Suprapubic skin (tissue), 3 donors: ENCODE measurements at regions not wholly inside any gene's neighbourhood (a gene's known extent, or its start where the extent isn't known, plus 50 kb on each side); places are given as distances from the start of the nearest gene placed in this dataset.

Experiments used
- CTCF ChIP-seq, 2 donors: fragments of 200-600 bp in 1 of 2; fragments of 450-650 bp in 1 of 2; sonication (generic) in 1 of 2; IDR thresholded peaks; one replicate each; pipeline ENCODE4 v1.5.1; 2016 to 2019; ENCODE audit warnings: antibody characterized with exemption in 2 of 2, mild to moderate bottlenecking in 1 of 2, moderate library complexity in 1 of 2
- EP300 ChIP-seq: sonication (generic); formaldehyde crosslinking; IDR thresholded peaks from one replicate; pipeline ENCODE4 v1.6.1; 2017; ENCODE audit warnings: antibody characterized with exemption
- POLR2A ChIP-seq, 2 donors: fragments of 450-650 bp; IDR thresholded peaks; one replicate each; pipeline ENCODE4 v1.6.1; 2017; ENCODE audit warnings: antibody characterized with exemption in 2 of 2, mild to moderate bottlenecking in 2 of 2, moderate library complexity in 2 of 2

- TF ChIP-seq CTCF (IDR thresholded peaks at IDR 0.05) (no peak), POLR2A (IDR thresholded peaks at IDR 0.05) (no peak), EP300 (no peak)
Measured at GRCh38 chr2:78147466-78147865, 625.3 kb upstream of the LRRTM4 start.
